Fibroblast of lung (primary cell): ENCODE measurements at regions not wholly inside any gene's neighbourhood (a gene's known extent, or its start where the extent isn't known, plus 50 kb on each side); places are given as distances from the start of the nearest gene placed in this dataset.
A peak's percentile ranks its signal among the peaks of the same experiment; 100 is the strongest.

ENCODE experiments used
- DNase-seq, 2 donors: peaks; one replicate each; pipeline versions ENCODE4 v3.0.0 to v3.0.0-alpha.2; 2010; ENCODE audit warnings: low read depth in 2 of 2
- H2AFZ ChIP-seq: 2 replicates; pipeline ENCODE4 v1.5.1; 2012; ENCODE audit warnings: low read length, control low read depth, inconsistent platforms
- H3K27ac ChIP-seq: 2 replicates; pipeline ENCODE4 v1.5.1; 2011; ENCODE audit warnings: low read length, control low read depth; ENCODE audit not compliant: insufficient read depth
- H3K27me3 ChIP-seq: 2 replicates; pipeline ENCODE4 v1.5.1; 2011; ENCODE audit warnings: mild to moderate bottlenecking, low read length; ENCODE audit not compliant: control insufficient read depth, insufficient read depth
- H3K36me3 ChIP-seq: 2 replicates; pipeline ENCODE4 v1.5.1; 2011; ENCODE audit warnings: low read length; ENCODE audit not compliant: control insufficient read depth, insufficient read depth
- H3K4me1 ChIP-seq: 2 replicates; pipeline ENCODE4 v1.5.1; 2011; ENCODE audit warnings: low read length; ENCODE audit not compliant: control insufficient read depth, insufficient read depth; ENCODE audit errors: extremely low read depth
- H3K4me2 ChIP-seq: 2 replicates; pipeline ENCODE4 v1.5.1; 2011; ENCODE audit warnings: low read length, control low read depth; ENCODE audit not compliant: insufficient read depth; ENCODE audit errors: extremely low read depth
- H3K4me3 ChIP-seq, 4 experiments: fragments of 200-600 bp in 1 of 4; sonication (generic) in 1 of 4; replicated peaks in 1 of 4; 2 replicates each; pipeline ENCODE4 v1.5.1; 2011 to 2016; ENCODE audit warnings: low read length in 4 of 4, low read depth in 3 of 4, mild to moderate bottlenecking in 3 of 4, control low read depth in 2 of 4, inconsistent platforms in 1 of 4, mixed read lengths in 1 of 4; ENCODE audit not compliant: insufficient read depth in 1 of 4; ENCODE audit errors: control extremely low read depth in 1 of 4
- H3K79me2 ChIP-seq: 2 replicates; pipeline ENCODE4 v1.5.1; 2012; ENCODE audit warnings: mild to moderate bottlenecking, low read length, inconsistent platforms; ENCODE audit not compliant: control insufficient read depth, insufficient read depth
- H3K9ac ChIP-seq: 2 replicates; pipeline ENCODE4 v1.5.1; 2011; ENCODE audit warnings: mild to moderate bottlenecking, low read length, control low read depth; ENCODE audit not compliant: insufficient read depth
- H3K9me3 ChIP-seq: 2 replicates; pipeline ENCODE4 v1.5.1; 2012; ENCODE audit warnings: low read depth, low read length; ENCODE audit not compliant: control insufficient read depth, insufficient read depth
- H4K20me1 ChIP-seq: 2 replicates; pipeline ENCODE4 v1.5.1; 2011; ENCODE audit warnings: low read length; ENCODE audit not compliant: control insufficient read depth, insufficient read depth; ENCODE audit errors: extremely low read depth
- CTCF ChIP-seq, 2 donors: IDR thresholded peaks in 1 of 2; conservative IDR thresholded peaks in 1 of 2; 1 replicate in 1 of 2; 2 replicates in 1 of 2; pipeline ENCODE4 v1.5.1; 2011 to 2012; ENCODE audit warnings: low read length in 2 of 2, control low read depth in 1 of 2, inconsistent platforms in 1 of 2, low read depth in 1 of 2, mild to moderate bottlenecking in 1 of 2
- EZH2 ChIP-seq: IDR thresholded peaks from 2 replicates; pipeline ENCODE4 v1.5.1; 2012; ENCODE audit warnings: low read length, control low read depth, mild to moderate bottlenecking; ENCODE audit errors: missing control alignments

DNA sequence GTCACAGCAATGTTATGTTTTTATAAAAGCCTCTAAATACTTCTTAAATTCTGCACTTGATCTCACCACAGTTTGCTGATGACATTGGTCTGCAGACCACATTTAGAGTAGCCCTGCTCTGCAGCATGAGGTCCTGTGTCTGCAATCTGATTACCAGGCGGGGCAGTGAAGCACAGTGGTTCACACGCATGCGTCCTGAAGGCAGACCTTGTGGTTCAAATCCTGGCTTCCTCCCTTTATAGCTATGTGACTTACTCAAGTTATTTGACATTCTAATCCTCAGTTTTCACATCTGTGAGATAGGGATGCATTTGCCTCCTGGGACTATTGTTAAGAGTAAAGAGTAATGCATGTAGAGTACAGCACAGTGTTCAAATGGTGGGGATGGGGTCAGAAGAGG lies 50.3 kb downstream of the BMAL2 start:
- H3K27ac ChIP-seq: no peak overlapping the region
- H3K36me3 ChIP-seq: peaks cover 2% of the 10 kb centered on the region
- TF ChIP-seq EZH2 (no peak), CTCF (conservative IDR thresholded peaks at IDR 0.05 in 1 of 2, IDR thresholded peaks at IDR 0.05 in 1 of 2; ENCODE audit: low read depth in 1 of 2, low read length in 2 of 2) (no peak)
- H3K4me3 ChIP-seq: no peak overlapping the region
- H3K4me1 ChIP-seq: peaks cover 6% of the 10 kb centered on the region
- DNase-seq: no peak
- H3K9me3 ChIP-seq: no peaks in the 10 kb centered on the region
- no peaks in the 10 kb centered on the region for H3K27me3 ChIP-seq
- no peak overlapping the region for H3K4me2 ChIP-seq
- no peaks in the 10 kb centered on the region for H4K20me1 ChIP-seq
- no peak overlapping the region for H3K9ac ChIP-seq
- no peak overlapping the region for H2AFZ ChIP-seq
- H3K79me2 ChIP-seq: no peaks in the 10 kb centered on the region

DNA sequence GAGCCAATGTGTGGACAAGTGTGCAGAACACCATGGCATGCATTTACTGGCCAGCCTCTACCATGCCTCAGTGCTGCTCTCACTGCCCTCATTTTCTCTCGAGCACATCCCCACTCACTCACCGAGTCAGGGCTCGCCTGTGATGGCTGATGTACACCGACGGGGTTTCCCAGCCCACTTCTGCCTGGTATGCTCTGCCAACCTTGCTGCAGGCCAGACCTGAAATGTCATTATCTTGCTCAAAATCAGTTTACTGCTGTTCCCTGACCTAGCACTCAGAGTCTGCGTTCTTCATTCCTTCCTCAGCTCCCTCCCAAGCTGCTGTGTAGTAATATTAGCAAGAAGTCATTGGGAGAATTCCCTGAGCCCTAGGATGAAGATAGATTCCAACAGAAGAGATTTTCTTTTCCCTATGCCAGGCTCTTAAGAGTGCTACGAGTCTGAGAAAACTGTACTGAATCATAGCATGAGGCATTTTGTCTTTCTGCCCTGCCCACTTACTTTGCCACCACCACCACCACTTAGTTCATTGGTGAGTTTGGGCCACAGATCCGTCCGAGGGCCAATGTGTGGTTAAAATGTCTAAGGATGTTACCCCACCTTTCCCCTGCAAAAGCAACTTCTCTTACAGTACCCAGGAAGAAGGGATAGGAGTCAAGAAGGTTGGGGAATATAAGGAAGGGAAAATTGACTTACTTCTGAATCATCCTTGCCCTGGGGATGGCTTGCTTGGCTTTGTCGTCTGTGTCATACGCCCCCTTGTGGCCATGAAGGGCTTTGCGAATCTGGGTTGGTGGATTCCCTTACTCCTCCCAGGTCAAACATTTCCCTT lies 51.0 kb downstream of the BMAL2 start:
- no peaks in the 10 kb centered on the region for H4K20me1 ChIP-seq
- H3K4me2 ChIP-seq: no peak overlapping the region
- no peaks in the 10 kb centered on the region for H3K27me3 ChIP-seq
- H3K4me3 ChIP-seq: no peak overlapping the region
- H3K36me3 ChIP-seq: peaks cover 2% of the 10 kb centered on the region
- no peaks in the 10 kb centered on the region for H3K79me2 ChIP-seq
- H2AFZ ChIP-seq: peak overlapping the region; percentile 47
- no peak overlapping the region for H3K9ac ChIP-seq
- TF ChIP-seq CTCF (conservative IDR thresholded peaks at IDR 0.05 in 1 of 2, IDR thresholded peaks at IDR 0.05 in 1 of 2; ENCODE audit: low read depth in 1 of 2, low read length in 2 of 2) (peak; percentile 94 to 97), EZH2 (no peak)
- DNase-seq: peak; percentile 80 to 88
- peaks cover 6% of the 10 kb centered on the region for H3K4me1 ChIP-seq
- peak overlapping the region; percentile 7 for H3K27ac ChIP-seq
- no peaks in the 10 kb centered on the region for H3K9me3 ChIP-seq

DNA sequence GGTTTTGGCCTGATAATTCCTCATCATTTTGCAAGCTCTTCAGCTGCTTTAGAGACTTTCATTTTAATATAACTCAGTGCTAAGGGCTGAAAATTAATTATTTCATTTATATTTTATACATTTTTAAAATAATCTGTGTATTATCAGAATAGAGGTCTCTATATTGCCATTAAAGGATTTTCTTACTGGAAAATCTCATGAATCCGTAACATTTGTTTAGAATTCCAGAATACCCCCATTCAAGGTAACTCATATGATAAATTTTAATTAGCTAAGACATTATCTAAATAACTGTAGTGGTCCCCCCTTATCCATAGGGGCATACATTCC lies 51.6 kb downstream of the BMAL2 start:
- TF ChIP-seq EZH2 (no peak), CTCF (conservative IDR thresholded peaks at IDR 0.05 in 1 of 2, IDR thresholded peaks at IDR 0.05 in 1 of 2; ENCODE audit: low read depth in 1 of 2, low read length in 2 of 2) (no peak)
- Histone ChIP-seq H3K9me3 (no peaks in the 10 kb centered on the region), H3K27me3 (no peaks in the 10 kb centered on the region), H3K9ac (no peak overlapping the region), H4K20me1 (no peaks in the 10 kb centered on the region), H3K27ac (no peak overlapping the region), H3K79me2 (no peaks in the 10 kb centered on the region), H3K4me3 (no peak overlapping the region), H3K36me3 (peaks cover 2% of the 10 kb centered on the region), H2AFZ (no peak overlapping the region), H3K4me2 (no peak overlapping the region), H3K4me1 (peaks cover 6% of the 10 kb centered on the region)
- no peak for DNase-seq
